Transverse colon (tissue), 4 donors: ENCODE measurements at regions not wholly inside any gene's neighbourhood (a gene's known extent, or its start where the extent isn't known, plus 50 kb on each side); places are given as distances from the start of the nearest gene placed in this dataset.

Experiments
- DNase-seq: peaks from one replicate; pipeline ENCODE4 v3.0.0-alpha.2; 2019
- H3K27ac ChIP-seq, 4 donors: fragments of 200-600 bp; sonication (generic); 2 replicates each; pipeline ENCODE4 v1.5.1; 2016 to 2018; ENCODE audit warnings: inconsistent platforms in 4 of 4
- H3K27me3 ChIP-seq: fragments of 200-600 bp; sonication (generic); 2 replicates; pipeline ENCODE4 v1.5.1; 2017; ENCODE audit warnings: inconsistent platforms
- H3K36me3 ChIP-seq, 4 donors: fragments of 200-600 bp; sonication (generic); 2 replicates each; pipeline ENCODE4 v1.5.1; 2017 to 2019; ENCODE audit warnings: inconsistent platforms in 4 of 4
- H3K4me1 ChIP-seq, 4 donors: fragments of 200-600 bp; sonication (generic); 2 replicates each; pipeline ENCODE4 v1.5.1; 2017 to 2020; ENCODE audit warnings: inconsistent platforms in 4 of 4
- H3K4me3 ChIP-seq, 4 donors: fragments of 200-600 bp; sonication (generic); 1 replicate in 1 of 4; 2 replicates in 3 of 4; pipeline versions ENCODE4 v1.5.1 to v1.6.1; 2017 to 2019; ENCODE audit warnings: inconsistent platforms in 4 of 4
- H3K9me3 ChIP-seq, 2 donors: fragments of 200-600 bp; sonication (generic); 2 replicates each; pipeline ENCODE4 v1.5.1; 2017 to 2019; ENCODE audit warnings: inconsistent platforms in 2 of 2
- EP300 ChIP-seq: sonication (generic); formaldehyde crosslinking; IDR thresholded peaks from one replicate; pipeline ENCODE4 v1.6.1; 2017; ENCODE audit warnings: antibody characterized with exemption, low read depth
- POLR2A ChIP-seq: fragments of 450-650 bp; IDR thresholded peaks from one replicate; pipeline ENCODE4 v1.6.1; 2016; ENCODE audit warnings: antibody characterized with exemption, mild to moderate bottlenecking, moderate library complexity
- POLR2AphosphoS5 ChIP-seq, 3 donors: sonication (generic); formaldehyde crosslinking; IDR thresholded peaks; one replicate each; pipeline ENCODE4 v1.6.1; 2016; ENCODE audit warnings: antibody characterized with exemption in 3 of 3
- WGBS, 2 donors: methylation state at CpG; one replicate each; pipeline ENCODE4 v1.1.5; 2018; ENCODE audit warnings: low coverage in 1 of 2; 5-methylcytosine and 5-hydroxymethylcytosine counted together
- in situ Hi-C, 4 donors: fragments of 200-750 bp; cut with MboI; loops; one replicate each; pipeline versions ENCODE4 v1.15.0 to v1.15.1; 2017; ENCODE audit warnings: low sequenced_read_pairs in 3 of 4, low pct_ligation_motif_present in 1 of 4, low pct_unique_long_range_greater_than_20kb in 1 of 4
- intact Hi-C: fragments of 100-400 bp; cut with DNase I; formaldehyde crosslinking; loops from one replicate; pipeline ENCODE4 v1.15.1; 2023; ENCODE audit warnings: low total_unique reads
- TF ChIP-seq, protein P1 (sequence below), 5 experiments: fragments of 200-600 bp in 3 of 5; fragments of 450-650 bp in 2 of 5; sonication (generic) in 3 of 5; IDR thresholded peaks; 1 replicate in 2 of 5; 2 replicates in 3 of 5; pipeline ENCODE4 v1.5.1; 2016 to 2017; ENCODE audit warnings: antibody characterized with exemption in 5 of 5, inconsistent platforms in 3 of 5, mild to moderate bottlenecking in 2 of 5, moderate library complexity in 1 of 5

DNA sequence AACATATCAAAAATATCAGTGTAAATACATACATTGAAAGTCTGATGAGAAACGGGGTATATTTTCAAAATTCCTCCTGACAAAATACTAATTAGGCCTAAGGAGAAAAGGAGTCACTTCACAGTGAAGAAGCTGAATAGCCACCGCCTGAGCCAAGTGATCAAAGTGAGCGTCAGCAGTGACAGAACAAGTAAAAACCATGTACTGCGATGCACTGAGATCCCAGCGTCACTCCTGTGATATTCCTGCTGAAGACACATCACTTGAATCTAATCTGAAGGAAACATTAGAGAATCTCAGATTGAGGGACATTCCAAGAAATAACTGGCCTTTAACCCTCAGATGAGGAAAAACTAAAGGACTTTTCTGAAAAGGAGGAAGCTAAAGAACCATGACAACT lies 285.3 kb downstream of the EN1 start:
- H3K4me3 ChIP-seq: no peak overlapping the region
- no peaks in the 10 kb centered on the region for H3K27me3 ChIP-seq
- TF ChIP-seq POLR2AphosphoS5 (IDR thresholded peaks at IDR 0.05) (no peak), EP300 (no peak), POLR2A (no peak)
- TF ChIP-seq, protein P1, sequence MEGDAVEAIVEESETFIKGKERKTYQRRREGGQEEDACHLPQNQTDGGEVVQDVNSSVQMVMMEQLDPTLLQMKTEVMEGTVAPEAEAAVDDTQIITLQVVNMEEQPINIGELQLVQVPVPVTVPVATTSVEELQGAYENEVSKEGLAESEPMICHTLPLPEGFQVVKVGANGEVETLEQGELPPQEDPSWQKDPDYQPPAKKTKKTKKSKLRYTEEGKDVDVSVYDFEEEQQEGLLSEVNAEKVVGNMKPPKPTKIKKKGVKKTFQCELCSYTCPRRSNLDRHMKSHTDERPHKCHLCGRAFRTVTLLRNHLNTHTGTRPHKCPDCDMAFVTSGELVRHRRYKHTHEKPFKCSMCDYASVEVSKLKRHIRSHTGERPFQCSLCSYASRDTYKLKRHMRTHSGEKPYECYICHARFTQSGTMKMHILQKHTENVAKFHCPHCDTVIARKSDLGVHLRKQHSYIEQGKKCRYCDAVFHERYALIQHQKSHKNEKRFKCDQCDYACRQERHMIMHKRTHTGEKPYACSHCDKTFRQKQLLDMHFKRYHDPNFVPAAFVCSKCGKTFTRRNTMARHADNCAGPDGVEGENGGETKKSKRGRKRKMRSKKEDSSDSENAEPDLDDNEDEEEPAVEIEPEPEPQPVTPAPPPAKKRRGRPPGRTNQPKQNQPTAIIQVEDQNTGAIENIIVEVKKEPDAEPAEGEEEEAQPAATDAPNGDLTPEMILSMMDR (IDR thresholded peaks at IDR 0.05): no peak
- no peak overlapping the region for H3K27ac ChIP-seq
- WGBS, 2 donors: 92 to 94% methylated on average over 3 to 5 of the region's 5 CpGs
- H3K36me3 ChIP-seq: no peaks in the 10 kb centered on the region
- no peaks in the 10 kb centered on the region for H3K9me3 ChIP-seq
- no peaks in the 10 kb centered on the region for H3K4me1 ChIP-seq
- in situ Hi-C loops (no loop called here), intact Hi-C loops (no loop called here)
- DNase-seq: no peak

- Histone ChIP-seq H3K4me1 (no peaks in the 10 kb centered on the region), H3K27me3 (no peaks in the 10 kb centered on the region), H3K4me3 (no peak overlapping the region), H3K36me3 (no peaks in the 10 kb centered on the region), H3K9me3 (no peaks in the 10 kb centered on the region), H3K27ac (no peak overlapping the region)
- no peak for DNase-seq
- 79 to 86% methylated on average over 1 of the region's 1 CpG for WGBS, 2 donors
- TF ChIP-seq POLR2A: no peak
- TF ChIP-seq, protein P1 (IDR thresholded peaks at IDR 0.05): no peak
- TF ChIP-seq POLR2AphosphoS5 (IDR thresholded peaks at IDR 0.05): no peak
- TF ChIP-seq EP300: no peak
- in situ Hi-C loops: no loop called here
- intact Hi-C loops: no loop called here
Observed at GRCh38 chr2:118558846-118559245, 288.6 kb downstream of the EN1 start.

DNA sequence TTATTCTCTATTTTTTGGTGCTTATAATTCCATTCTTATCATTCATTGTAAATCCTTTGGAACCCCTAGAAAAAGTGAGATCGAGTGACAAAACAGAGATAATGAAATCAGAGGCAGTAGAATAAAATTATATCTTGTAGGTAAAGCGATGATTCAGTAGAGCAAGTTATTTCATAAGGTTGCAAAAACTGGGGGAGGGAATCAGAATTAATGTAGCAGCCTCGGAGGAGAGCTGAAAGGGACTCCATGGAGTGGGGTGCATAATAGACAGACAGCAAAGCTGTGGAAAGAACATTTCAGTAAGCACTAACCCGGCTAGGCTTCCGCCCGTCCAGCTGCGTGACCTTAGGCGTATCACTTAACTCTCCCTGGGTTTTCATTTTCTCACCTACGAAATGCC lies 289.7 kb downstream of the EN1 start:
- no peak for TF ChIP-seq EP300
- no peak for TF ChIP-seq POLR2AphosphoS5 (IDR thresholded peaks at IDR 0.05)
- TF ChIP-seq POLR2A: no peak
- TF ChIP-seq, protein P1 (IDR thresholded peaks at IDR 0.05): no peak
- no peak for DNase-seq
- Histone ChIP-seq H3K27me3 (no peaks in the 10 kb centered on the region), H3K36me3 (no peaks in the 10 kb centered on the region), H3K9me3 (no peaks in the 10 kb centered on the region), H3K27ac (no peak overlapping the region), H3K4me1 (no peaks in the 10 kb centered on the region), H3K4me3 (no peak overlapping the region)
- in situ Hi-C loops: no loop called here
- intact Hi-C loops: no loop called here
- 85 to 94% methylated on average over 9 of the region's 9 CpGs for WGBS, 2 donors

DNA sequence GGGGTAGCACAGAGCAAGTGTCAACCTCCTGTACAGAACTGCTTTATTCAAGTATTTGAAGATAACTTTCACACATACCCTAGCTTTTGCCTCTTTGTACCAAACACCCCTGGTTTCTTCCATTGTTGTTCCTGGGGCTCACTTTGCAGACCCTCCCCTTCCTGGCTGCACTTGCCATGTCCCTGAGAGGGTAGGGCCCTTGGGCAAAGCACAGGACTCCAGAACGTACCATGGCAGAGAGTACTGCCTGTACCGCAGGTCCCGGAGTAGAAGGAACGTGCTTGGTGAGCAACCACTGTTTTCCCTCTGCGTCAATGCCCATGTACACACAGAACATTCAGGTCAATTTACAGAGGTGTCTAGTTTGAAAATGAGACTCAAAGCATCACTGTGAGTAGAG lies 290.4 kb downstream of the EN1 start:
- H3K4me1 ChIP-seq: no peaks in the 10 kb centered on the region
- DNase-seq: no peak
- H3K27me3 ChIP-seq: no peaks in the 10 kb centered on the region
- no peaks in the 10 kb centered on the region for H3K36me3 ChIP-seq
- 90 to 100% methylated on average over 4 to 5 of the region's 5 CpGs for WGBS, 2 donors
- intact Hi-C loops: no loop called here
- no peak overlapping the region for H3K27ac ChIP-seq
- no peaks in the 10 kb centered on the region for H3K9me3 ChIP-seq
- TF ChIP-seq, protein P1 (IDR thresholded peaks at IDR 0.05): no peak
- no peak overlapping the region for H3K4me3 ChIP-seq
- in situ Hi-C loops: no loop called here
